SH-SY5Y (cell line): ENCODE measurements at regions not wholly inside any gene's neighbourhood (a gene's known extent, or its start where the extent isn't known, plus 50 kb on each side); places are given as distances from the start of the nearest gene placed in this dataset.

Experiments used
- GATA2 ChIP-seq: IDR thresholded peaks from 2 replicates; pipeline ENCODE4 v1.6.1; 2011; ENCODE audit warnings: mild to moderate bottlenecking, low read depth, low read length
- GATA3 ChIP-seq: IDR thresholded peaks from 2 replicates; pipeline ENCODE4 v1.6.1; 2011; ENCODE audit warnings: low read depth, mild to moderate bottlenecking, low read length, moderate library complexity

DNA sequence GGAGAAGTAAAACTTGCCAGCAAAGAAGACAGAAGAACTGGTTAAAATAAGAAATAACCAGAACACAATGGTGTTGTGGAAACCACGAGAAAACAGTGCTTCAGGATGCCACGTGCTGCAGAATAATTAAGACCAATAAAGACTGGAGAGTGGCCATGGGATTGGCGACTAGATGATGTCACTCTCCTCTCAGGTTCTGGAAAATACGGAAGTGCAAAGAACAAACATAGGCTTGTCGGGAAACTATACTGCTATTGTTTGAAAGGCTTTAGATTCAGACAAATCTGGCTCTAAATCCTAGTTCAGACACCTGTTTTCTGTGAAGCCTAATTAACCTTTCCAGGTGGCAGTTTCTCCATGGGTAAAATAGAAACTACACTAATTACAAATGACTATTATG lies 138.4 kb upstream of the STXBP5 start:
- TF ChIP-seq GATA3 (no peak), GATA2 (no peak)
